Chondrocyte (in vitro differentiated cells): ENCODE measurements at regions not wholly inside any gene's neighbourhood (a gene's known extent, or its start where the extent isn't known, plus 50 kb on each side); places are given as distances from the start of the nearest gene placed in this dataset.

Experiments used
- DNase-seq: peaks from one replicate; pipeline ENCODE4 v3.0.0; 2021; ENCODE audit warnings: mixed read lengths, low spot score
- H3K27ac Mint-ChIP-seq: one replicate; pipeline ENCODE4 v1.8.0; 2021; ENCODE audit warnings: mild to moderate bottlenecking, moderate library complexity, mixed read lengths; ENCODE audit not compliant: unreplicated experiment
- H3K27me3 Mint-ChIP-seq: 2 replicates; pipeline ENCODE4 v1.8.0; 2021; ENCODE audit warnings: low read depth, mixed read lengths
- H3K36me3 Mint-ChIP-seq: 2 replicates; pipeline ENCODE4 v1.8.0; 2021; ENCODE audit warnings: low read depth, mixed read lengths
- H3K4me1 Mint-ChIP-seq: 2 replicates; pipeline ENCODE4 v1.8.0; 2021; ENCODE audit warnings: low read depth, mild to moderate bottlenecking, mixed read lengths
- H3K4me3 Mint-ChIP-seq: one replicate; pipeline ENCODE4 v1.8.0; 2021; ENCODE audit warnings: mild to moderate bottlenecking, moderate library complexity, mixed read lengths; ENCODE audit not compliant: unreplicated experiment
- H3K9me3 Mint-ChIP-seq: 2 replicates; pipeline ENCODE4 v1.8.0; 2021; ENCODE audit warnings: low read depth, mixed read lengths
- TF ChIP-seq, protein P1 (sequence below): fragments of 200-600 bp; sonication (generic); IDR thresholded peaks from 2 replicates; pipeline ENCODE4 v1.5.0; 2021; ENCODE audit warnings: antibody characterized with exemption, mild to moderate bottlenecking, moderate library complexity

DNA sequence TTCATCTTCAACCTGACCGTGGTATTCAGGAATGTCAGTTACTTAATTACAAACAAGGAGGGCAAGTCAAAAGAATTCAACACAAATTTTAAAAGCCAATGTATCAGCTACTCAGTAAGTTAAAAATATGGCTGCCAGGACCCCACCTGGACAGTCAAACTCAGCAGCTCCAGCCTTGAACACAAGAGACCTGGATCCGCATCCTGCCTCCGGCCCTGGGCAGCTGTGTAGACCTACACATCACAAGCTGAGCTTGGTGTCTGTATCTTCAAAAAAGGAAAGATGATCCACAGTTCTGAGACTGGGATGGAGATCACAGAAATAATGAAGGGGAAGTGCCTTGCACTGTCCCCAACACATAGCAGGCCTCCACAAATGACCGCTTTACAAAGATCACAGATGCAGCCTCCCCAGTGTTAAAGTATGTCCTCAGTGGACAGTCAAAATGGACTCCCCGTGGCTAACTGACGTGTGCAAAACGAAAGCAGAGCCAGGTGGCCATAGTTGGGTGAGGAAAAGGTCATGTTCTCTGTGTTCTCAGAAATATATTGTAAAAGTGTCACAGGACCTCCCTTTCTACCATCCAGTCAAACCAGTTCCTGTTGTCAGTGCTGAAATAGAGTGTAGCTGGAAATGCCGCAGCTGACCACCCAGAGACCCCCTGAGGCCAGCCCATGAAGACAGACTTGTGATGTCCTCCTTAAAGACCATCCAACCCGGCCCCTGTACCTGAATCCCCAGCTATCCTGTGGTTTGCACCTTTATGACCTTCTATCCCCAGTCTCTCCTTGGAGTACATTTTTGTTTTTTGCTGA, 168.5 kb upstream of the NSMCE3 start:
- Mint-ChIP-seq H3K9me3 (no peaks in the 10 kb centered on the region), H3K27me3 (peaks cover 8% of the 10 kb centered on the region), H3K27ac (no peak overlapping the region), H3K36me3 (no peaks in the 10 kb centered on the region), H3K4me3 (no peak overlapping the region), H3K4me1 (no peaks in the 10 kb centered on the region)
- TF ChIP-seq, protein P1, sequence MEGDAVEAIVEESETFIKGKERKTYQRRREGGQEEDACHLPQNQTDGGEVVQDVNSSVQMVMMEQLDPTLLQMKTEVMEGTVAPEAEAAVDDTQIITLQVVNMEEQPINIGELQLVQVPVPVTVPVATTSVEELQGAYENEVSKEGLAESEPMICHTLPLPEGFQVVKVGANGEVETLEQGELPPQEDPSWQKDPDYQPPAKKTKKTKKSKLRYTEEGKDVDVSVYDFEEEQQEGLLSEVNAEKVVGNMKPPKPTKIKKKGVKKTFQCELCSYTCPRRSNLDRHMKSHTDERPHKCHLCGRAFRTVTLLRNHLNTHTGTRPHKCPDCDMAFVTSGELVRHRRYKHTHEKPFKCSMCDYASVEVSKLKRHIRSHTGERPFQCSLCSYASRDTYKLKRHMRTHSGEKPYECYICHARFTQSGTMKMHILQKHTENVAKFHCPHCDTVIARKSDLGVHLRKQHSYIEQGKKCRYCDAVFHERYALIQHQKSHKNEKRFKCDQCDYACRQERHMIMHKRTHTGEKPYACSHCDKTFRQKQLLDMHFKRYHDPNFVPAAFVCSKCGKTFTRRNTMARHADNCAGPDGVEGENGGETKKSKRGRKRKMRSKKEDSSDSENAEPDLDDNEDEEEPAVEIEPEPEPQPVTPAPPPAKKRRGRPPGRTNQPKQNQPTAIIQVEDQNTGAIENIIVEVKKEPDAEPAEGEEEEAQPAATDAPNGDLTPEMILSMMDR = no peak
- no peak for DNase-seq

DNA sequence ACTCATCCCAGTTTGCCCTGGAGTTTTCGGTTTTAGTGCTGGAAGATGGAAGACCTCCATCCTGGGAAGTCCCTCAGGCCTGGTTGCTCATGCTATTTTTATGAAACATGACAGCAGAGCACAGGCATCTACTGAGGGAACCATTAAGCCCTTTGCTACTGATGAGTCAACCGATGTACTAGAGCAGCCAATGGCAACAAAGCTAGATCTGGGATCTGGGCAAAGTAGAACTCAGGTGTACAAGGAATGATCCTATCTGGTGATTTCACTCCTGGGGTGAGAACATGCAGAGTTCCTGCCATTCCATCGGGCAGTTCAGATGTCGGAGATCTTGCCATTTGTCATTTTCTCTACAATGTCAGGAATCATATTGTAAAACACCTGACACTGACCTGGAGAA, 166.2 kb upstream of the NSMCE3 start:
- H3K4me3 Mint-ChIP-seq = no peak overlapping the region
- H3K27me3 Mint-ChIP-seq = peaks cover 8% of the 10 kb centered on the region
- no peak overlapping the region for H3K27ac Mint-ChIP-seq
- H3K36me3 Mint-ChIP-seq = no peaks in the 10 kb centered on the region
- DNase-seq = no peak
- no peaks in the 10 kb centered on the region for H3K4me1 Mint-ChIP-seq
- TF ChIP-seq, protein P1 = no peak
- no peaks in the 10 kb centered on the region for H3K9me3 Mint-ChIP-seq

DNA sequence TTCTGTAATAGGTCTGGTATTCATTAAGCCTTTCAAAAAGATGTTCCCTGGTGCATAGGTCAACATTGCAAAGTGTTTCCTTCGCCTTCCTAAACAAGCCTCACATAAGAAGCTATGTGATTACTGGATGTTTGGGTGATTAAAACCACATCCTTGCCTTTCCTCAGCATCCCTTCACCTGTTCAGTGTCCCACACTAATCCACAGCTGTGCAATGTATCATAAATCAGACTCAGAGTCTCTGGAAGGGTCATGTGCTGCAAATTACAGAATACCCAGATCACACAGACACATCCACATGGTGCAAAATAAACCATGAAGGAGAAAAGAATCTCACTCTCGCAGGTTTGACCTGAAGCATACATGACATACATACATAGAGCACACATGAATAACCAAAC, 164.7 kb upstream of the NSMCE3 start:
- no peaks in the 10 kb centered on the region for H3K36me3 Mint-ChIP-seq
- H3K27ac Mint-ChIP-seq = no peak overlapping the region

DNA sequence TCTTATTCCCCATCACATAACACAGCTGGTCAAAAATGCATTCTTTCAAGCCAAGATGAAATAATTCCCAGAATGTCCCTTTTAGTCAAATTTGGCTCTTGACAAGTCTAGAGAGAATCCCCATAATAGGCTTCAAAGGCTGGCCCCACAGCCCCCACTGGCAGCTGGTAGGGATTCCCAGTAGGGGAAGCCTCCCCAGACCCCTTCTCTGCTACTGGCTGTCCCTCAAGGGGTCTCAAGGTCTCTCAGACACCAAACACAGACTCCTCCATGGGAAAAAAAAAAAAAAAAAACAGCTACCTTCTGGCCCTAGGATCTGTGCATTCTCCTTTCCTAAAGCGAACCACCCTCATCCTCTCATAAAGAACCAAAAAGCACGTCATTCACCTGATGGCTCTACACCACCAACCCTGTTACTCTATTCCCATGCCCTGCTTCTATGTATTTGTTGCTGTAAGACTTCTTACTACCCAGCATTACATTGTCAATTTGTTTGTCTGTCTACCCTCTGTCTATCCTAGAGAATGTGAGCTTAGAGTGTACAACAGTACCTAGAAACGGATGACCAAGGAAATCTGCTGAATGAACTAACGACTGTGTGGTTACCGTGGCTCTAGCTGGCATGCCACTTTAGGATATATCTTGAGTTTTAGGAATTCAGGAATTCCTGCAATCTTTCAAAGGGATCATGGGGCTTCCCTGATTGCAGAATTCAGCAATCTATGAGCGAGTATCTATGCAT, 164.1 kb upstream of the NSMCE3 start:
- H3K36me3 Mint-ChIP-seq = no peaks in the 10 kb centered on the region
- TF ChIP-seq, protein P1 = no peak
- no peak overlapping the region for H3K4me3 Mint-ChIP-seq
- H3K9me3 Mint-ChIP-seq = no peaks in the 10 kb centered on the region
- H3K27ac Mint-ChIP-seq = no peak overlapping the region
- no peaks in the 10 kb centered on the region for H3K4me1 Mint-ChIP-seq
- peaks cover 6% of the 10 kb centered on the region for H3K27me3 Mint-ChIP-seq
- no peak for DNase-seq

More for the DNA sequence above, 164.7 kb upstream of the NSMCE3 start:
- no peak for DNase-seq
- Mint-ChIP-seq H3K9me3 (no peaks in the 10 kb centered on the region), H3K4me3 (no peak overlapping the region), H3K4me1 (no peaks in the 10 kb centered on the region), H3K27me3 (peaks cover 6% of the 10 kb centered on the region)
- TF ChIP-seq, protein P1 = no peak

DNA sequence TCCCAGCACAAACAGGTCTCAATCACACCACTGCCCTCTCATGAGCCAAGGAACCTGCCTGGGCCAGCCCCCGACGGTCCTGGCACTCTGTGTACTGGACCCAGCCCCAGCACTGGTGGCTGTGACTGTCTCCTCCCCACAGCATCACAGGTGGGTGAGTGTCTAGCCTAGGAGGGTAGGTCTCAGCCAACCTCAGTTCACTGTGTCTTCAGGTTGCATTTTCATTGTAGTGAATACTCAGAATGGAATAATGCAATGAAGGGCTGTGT, 163.4 kb upstream of the NSMCE3 start:
- Mint-ChIP-seq H3K4me3 (no peak overlapping the region), H3K36me3 (no peaks in the 10 kb centered on the region), H3K27ac (no peak overlapping the region), H3K27me3 (peaks cover 6% of the 10 kb centered on the region), H3K9me3 (no peaks in the 10 kb centered on the region), H3K4me1 (no peaks in the 10 kb centered on the region)
- TF ChIP-seq, protein P1 = no peak
- no peak for DNase-seq
